ENCODE measurements at regions not wholly inside any gene's neighbourhood (a gene's known extent, or its start where the extent isn't known, plus 50 kb on each side); places are given as distances from the start of the nearest gene placed in this dataset.

- H3K9me3 ChIP-seq = peaks cover 13% of the 10 kb centered on the region
- DNase-seq = no peak
- intact Hi-C loops (cut with DNase I) = no loop called here
- H3K4me1 ChIP-seq = no peaks in the 10 kb centered on the region
- ATAC-seq = no peak
- no peak for TF ChIP-seq CTCF (IDR thresholded peaks at IDR 0.05)
- no peaks in the 10 kb centered on the region for H3K36me3 ChIP-seq
- no peak overlapping the region for H3K4me3 ChIP-seq
- no peaks in the 10 kb centered on the region for H3K27me3 ChIP-seq (ENCODE audit: low read depth)
- H3K27ac ChIP-seq = no peak overlapping the region
These were observed 196.9 kb downstream of the TBX15 start for GRCh38 chr1:118791094-118791691.

DNA sequence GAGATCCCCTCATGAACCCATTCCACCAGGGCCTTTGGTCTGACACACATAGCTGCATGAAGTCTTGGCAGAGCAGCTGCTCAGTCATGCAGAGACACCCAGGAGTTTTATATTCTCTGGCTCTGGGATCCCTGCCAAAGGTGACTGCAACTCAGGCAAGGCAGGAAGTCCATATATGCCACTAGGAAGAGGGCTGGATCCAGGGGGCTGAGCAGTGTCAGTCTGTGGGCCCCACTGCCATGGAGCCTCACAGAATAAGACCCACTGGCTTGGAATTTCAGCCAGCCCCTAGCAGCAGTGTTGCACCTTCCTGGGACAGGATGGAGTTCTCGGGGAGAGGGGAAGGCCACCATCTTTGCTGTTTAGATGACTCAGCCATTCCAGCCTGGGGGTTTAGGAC, 199.7 kb downstream of the TBX15 start:
- ATAC-seq = no peak
- Histone ChIP-seq H3K27ac (no peak overlapping the region), H3K4me3 (no peak overlapping the region), H3K9me3 (peaks cover 13% of the 10 kb centered on the region), H3K27me3 (ENCODE audit: low read depth) (no peaks in the 10 kb centered on the region), H3K4me1 (no peaks in the 10 kb centered on the region), H3K36me3 (no peaks in the 10 kb centered on the region)
- intact Hi-C loops (cut with DNase I) = no loop called here
- DNase-seq = no peak
- TF ChIP-seq CTCF (IDR thresholded peaks at IDR 0.05) = no peak

DNA sequence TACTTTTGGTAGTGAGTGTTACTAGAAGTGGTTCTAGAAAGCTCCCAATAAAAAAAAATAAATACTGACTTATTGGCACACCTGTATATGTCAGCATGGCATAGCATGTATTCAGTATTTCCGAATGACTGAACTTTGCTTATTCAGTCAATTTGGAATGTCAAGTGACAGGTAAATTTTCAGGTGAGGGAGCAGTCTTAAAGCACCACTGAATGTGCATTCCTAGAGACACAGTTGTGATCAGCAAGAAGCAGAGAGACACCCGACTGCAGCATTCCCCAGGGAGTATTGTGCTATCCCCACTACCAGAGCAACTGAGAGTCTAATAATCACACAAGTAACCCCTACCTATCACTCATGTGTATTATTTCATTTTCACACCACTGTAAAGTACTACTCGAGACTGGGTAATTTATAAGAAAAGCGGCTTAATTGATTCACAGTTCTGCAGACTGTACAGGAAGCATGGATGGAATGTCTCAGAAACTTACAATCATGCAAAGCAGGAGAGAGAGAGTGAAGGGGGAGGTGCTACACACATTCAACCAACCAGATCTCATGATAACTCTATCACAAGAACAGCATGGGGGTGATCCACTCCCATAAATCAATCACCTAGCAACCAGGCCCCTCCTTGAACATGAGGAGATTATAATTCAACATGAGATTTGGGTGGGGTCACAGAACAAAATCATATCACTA, 201.5 kb downstream of the TBX15 start:
- intact Hi-C loops (cut with DNase I) = no loop called here
- TF ChIP-seq CTCF (IDR thresholded peaks at IDR 0.05) = no peak
- Histone ChIP-seq H3K4me1 (no peaks in the 10 kb centered on the region), H3K27me3 (ENCODE audit: low read depth) (no peaks in the 10 kb centered on the region), H3K36me3 (no peaks in the 10 kb centered on the region), H3K4me3 (no peak overlapping the region), H3K27ac (no peak overlapping the region), H3K9me3 (peaks cover 12% of the 10 kb centered on the region)
- ATAC-seq (no peak), DNase-seq (no peak)

- Histone ChIP-seq H3K36me3 (no peaks in the 10 kb centered on the region), H3K27me3 (ENCODE audit: low read depth) (no peaks in the 10 kb centered on the region), H3K4me1 (no peaks in the 10 kb centered on the region), H3K4me3 (no peak overlapping the region), H3K27ac (no peak overlapping the region), H3K9me3 (no peaks in the 10 kb centered on the region)
- ATAC-seq (no peak), DNase-seq (no peak)
- TF ChIP-seq CTCF (IDR thresholded peaks at IDR 0.05) = no peak
- intact Hi-C loops (cut with DNase I) = no loop called here
These were observed 202.9 kb downstream of the TBX15 start for GRCh38 chr1:118785246-118785645.

GRCh38 chr1:118783095-118783758, 204.9 kb downstream of the TBX15 start:
- no peaks in the 10 kb centered on the region for H3K36me3 ChIP-seq
- intact Hi-C loops (cut with DNase I) = no loop called here

More at GRCh38 chr1:118783095-118783758, 204.9 kb downstream of the TBX15 start:
- no peaks in the 10 kb centered on the region for H3K27me3 ChIP-seq (ENCODE audit: low read depth)
- ATAC-seq = no peak
- no peak for DNase-seq
- no peak overlapping the region for H3K27ac ChIP-seq
- no peak overlapping the region for H3K4me3 ChIP-seq
- H3K4me1 ChIP-seq = no peaks in the 10 kb centered on the region
- TF ChIP-seq CTCF (IDR thresholded peaks at IDR 0.05) = no peak
- H3K9me3 ChIP-seq = no peaks in the 10 kb centered on the region

Measured in lower lobe of right lung (tissue), 2 donors.